Endodermal cell (in vitro differentiated cells): ENCODE measurements at regions not wholly inside any gene's neighbourhood (a gene's known extent, or its start where the extent isn't known, plus 50 kb on each side); places are given as distances from the start of the nearest gene placed in this dataset.

ENCODE experiments used
- DNase-seq: peaks from one replicate; pipeline ENCODE4 v3.0.0-alpha.2; 2017
- H3K27ac ChIP-seq: 2 replicates; pipeline ENCODE4 v1.5.1; 2013; ENCODE audit warnings: mild to moderate bottlenecking, low read depth, low read length, moderate library complexity
- H3K27me3 ChIP-seq: 2 replicates; pipeline ENCODE4 v1.6.1; 2013; ENCODE audit warnings: mild to moderate bottlenecking, low read length, moderate library complexity; ENCODE audit not compliant: insufficient read depth, control insufficient read depth, poor library complexity, severe bottlenecking
- H3K36me3 ChIP-seq: 2 replicates; pipeline ENCODE4 v1.7.0; 2013; ENCODE audit warnings: mild to moderate bottlenecking, low read length, moderate library complexity; ENCODE audit not compliant: control insufficient read depth, insufficient read depth
- H3K4me1 ChIP-seq: one replicate; pipeline ENCODE4 v1.7.0; 2013; ENCODE audit warnings: low read length; ENCODE audit not compliant: control insufficient read depth, insufficient read depth
- H3K4me3 ChIP-seq: 2 replicates; pipeline ENCODE4 v1.5.1; 2013; ENCODE audit warnings: mild to moderate bottlenecking, low read length, moderate library complexity
- H3K9ac ChIP-seq: 2 replicates; pipeline ENCODE4 v1.6.1; 2013; ENCODE audit warnings: mild to moderate bottlenecking, low read length, moderate library complexity; ENCODE audit not compliant: poor library complexity, severe bottlenecking; ENCODE audit errors: extremely low read depth
- H3K9me3 ChIP-seq: 2 replicates; pipeline ENCODE4 v1.6.1; 2013; ENCODE audit warnings: mild to moderate bottlenecking, low read length, moderate library complexity; ENCODE audit not compliant: control insufficient read depth
- H3K27ac Mint-ChIP-seq: 2 replicates; pipeline ENCODE4 v1.8.0; 2020; ENCODE audit warnings: mixed read lengths
- H3K27me3 Mint-ChIP-seq: 2 replicates; pipeline ENCODE4 v1.8.0; 2021; ENCODE audit warnings: mild to moderate bottlenecking, mixed read lengths; ENCODE audit not compliant: insufficient read depth
- H3K36me3 Mint-ChIP-seq: 2 replicates; pipeline ENCODE4 v1.8.0; 2020; ENCODE audit warnings: low read depth, mixed read lengths
- H3K4me1 Mint-ChIP-seq: 2 replicates; pipeline ENCODE4 v1.8.0; 2020; ENCODE audit warnings: mixed read lengths
- H3K4me3 Mint-ChIP-seq: 2 replicates; pipeline ENCODE4 v1.8.0; 2020; ENCODE audit warnings: mild to moderate bottlenecking, moderate library complexity, mixed read lengths
- H3K9me3 Mint-ChIP-seq: 2 replicates; pipeline ENCODE4 v1.8.0; 2020; ENCODE audit warnings: mild to moderate bottlenecking, mixed read lengths
- WGBS, 2 experiments: methylation state at CpG; one replicate each; pipeline versions ENCODE4 v1.1.5 to v1.1.7; 2013; ENCODE audit warnings: missing lambda C conversion rate in 2 of 2, mixed read lengths in 1 of 2; ENCODE audit not compliant: insufficient coverage in 1 of 2, insufficient read length in 1 of 2; 5-methylcytosine and 5-hydroxymethylcytosine counted together
- TF ChIP-seq, protein P1 (sequence below): fragments of 200-600 bp; sonication (generic); conservative IDR thresholded peaks from 2 replicates; pipeline ENCODE4 v1.5.0; 2021; ENCODE audit warnings: antibody characterized with exemption, mild to moderate bottlenecking

DNA sequence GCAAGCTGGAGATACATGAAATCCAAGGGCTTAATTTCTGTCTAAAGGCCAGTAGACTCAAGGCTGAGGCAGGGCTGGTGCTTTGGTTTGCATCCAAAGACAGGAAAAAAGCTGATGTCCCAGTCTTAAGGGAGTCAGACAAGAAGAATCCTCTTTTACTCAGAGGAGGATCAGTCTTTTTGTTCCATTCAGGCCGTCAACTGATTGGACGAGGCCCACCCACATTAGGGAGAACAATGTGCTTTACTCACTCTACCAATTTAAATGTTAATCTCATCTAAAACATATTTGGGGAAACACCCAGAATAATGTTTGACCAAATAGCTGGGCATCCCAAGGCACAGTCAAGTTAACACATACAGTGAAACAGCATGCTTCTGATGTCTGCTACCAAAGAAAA lies 388.5 kb upstream of the CHRM2 start:
- H3K27ac ChIP-seq: no peak overlapping the region
- no peaks in the 10 kb centered on the region for H3K27me3 ChIP-seq
- no peaks in the 10 kb centered on the region for H3K36me3 ChIP-seq
- H3K4me1 ChIP-seq: no peaks in the 10 kb centered on the region
- peaks cover 7% of the 10 kb centered on the region for H3K4me1 Mint-ChIP-seq
- H3K9me3 ChIP-seq: no peaks in the 10 kb centered on the region
- no peak overlapping the region for H3K4me3 Mint-ChIP-seq
- no peak overlapping the region for H3K27ac Mint-ChIP-seq
- H3K4me3 ChIP-seq: no peak overlapping the region
- H3K9ac ChIP-seq: no peak overlapping the region
- WGBS, 2 experiments: 50% methylated on average over 2 of the region's 2 CpGs; no CpG with 5 or more reads in 1 of the 2 experiments
- no peak for DNase-seq
- TF ChIP-seq, protein P1, sequence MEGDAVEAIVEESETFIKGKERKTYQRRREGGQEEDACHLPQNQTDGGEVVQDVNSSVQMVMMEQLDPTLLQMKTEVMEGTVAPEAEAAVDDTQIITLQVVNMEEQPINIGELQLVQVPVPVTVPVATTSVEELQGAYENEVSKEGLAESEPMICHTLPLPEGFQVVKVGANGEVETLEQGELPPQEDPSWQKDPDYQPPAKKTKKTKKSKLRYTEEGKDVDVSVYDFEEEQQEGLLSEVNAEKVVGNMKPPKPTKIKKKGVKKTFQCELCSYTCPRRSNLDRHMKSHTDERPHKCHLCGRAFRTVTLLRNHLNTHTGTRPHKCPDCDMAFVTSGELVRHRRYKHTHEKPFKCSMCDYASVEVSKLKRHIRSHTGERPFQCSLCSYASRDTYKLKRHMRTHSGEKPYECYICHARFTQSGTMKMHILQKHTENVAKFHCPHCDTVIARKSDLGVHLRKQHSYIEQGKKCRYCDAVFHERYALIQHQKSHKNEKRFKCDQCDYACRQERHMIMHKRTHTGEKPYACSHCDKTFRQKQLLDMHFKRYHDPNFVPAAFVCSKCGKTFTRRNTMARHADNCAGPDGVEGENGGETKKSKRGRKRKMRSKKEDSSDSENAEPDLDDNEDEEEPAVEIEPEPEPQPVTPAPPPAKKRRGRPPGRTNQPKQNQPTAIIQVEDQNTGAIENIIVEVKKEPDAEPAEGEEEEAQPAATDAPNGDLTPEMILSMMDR: no peak
- no peaks in the 10 kb centered on the region for H3K36me3 Mint-ChIP-seq
- H3K9me3 Mint-ChIP-seq: no peaks in the 10 kb centered on the region
- no peaks in the 10 kb centered on the region for H3K27me3 Mint-ChIP-seq

GRCh38 chr7:136470179-136470578 lies 398.3 kb upstream of the CHRM2 start:
- peaks cover 32% of the 10 kb centered on the region for H3K9me3 Mint-ChIP-seq

DNA sequence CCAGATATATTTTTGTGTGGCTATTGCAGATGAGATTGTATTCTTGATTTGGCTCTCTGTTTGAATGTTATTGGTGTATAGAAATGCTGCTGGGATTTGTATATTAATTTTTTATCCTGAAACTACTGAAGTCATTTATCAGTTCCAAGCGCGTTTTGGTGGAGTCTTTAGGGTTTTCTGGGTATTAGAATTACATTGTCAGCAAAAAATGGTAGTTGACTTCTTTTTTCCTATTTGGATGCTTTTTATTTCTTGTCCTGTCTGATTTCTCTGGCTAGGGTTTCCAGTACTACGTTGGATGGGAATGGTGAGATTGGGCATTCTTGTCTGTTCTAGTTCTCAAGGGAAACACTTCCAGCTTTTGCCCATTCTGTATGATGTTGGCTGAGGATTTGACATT lies 415.5 kb upstream of the CHRM2 start:
- Mint-ChIP-seq H3K27me3 (no peaks in the 10 kb centered on the region), H3K4me3 (no peak overlapping the region), H3K27ac (no peak overlapping the region), H3K36me3 (no peaks in the 10 kb centered on the region), H3K4me1 (peaks cover 6% of the 10 kb centered on the region), H3K9me3 (peaks cover 7% of the 10 kb centered on the region)
- Histone ChIP-seq H3K36me3 (no peaks in the 10 kb centered on the region), H3K4me1 (peaks cover 4% of the 10 kb centered on the region), H3K9ac (no peak overlapping the region), H3K27me3 (no peaks in the 10 kb centered on the region), H3K9me3 (no peaks in the 10 kb centered on the region), H3K27ac (no peak overlapping the region), H3K4me3 (no peak overlapping the region)
- TF ChIP-seq, protein P1: no peak
- DNase-seq: no peak
- WGBS, 2 experiments: 89 to 100% methylated on average over 2 to 3 of the region's 3 CpGs

More at GRCh38 chr7:136470179-136470578, 398.3 kb upstream of the CHRM2 start:
- H3K27ac Mint-ChIP-seq: no peak overlapping the region
- H3K36me3 Mint-ChIP-seq: no peaks in the 10 kb centered on the region
- Histone ChIP-seq H3K4me3 (no peak overlapping the region), H3K9me3 (peaks cover 21% of the 10 kb centered on the region), H3K27me3 (no peaks in the 10 kb centered on the region), H3K4me1 (no peaks in the 10 kb centered on the region), H3K27ac (no peak overlapping the region), H3K36me3 (no peaks in the 10 kb centered on the region), H3K9ac (no peak overlapping the region)
- 90% methylated on average over 1 of the region's 1 CpG; no CpG with 5 or more reads in 1 of the 2 experiments for WGBS, 2 experiments
- TF ChIP-seq, protein P1: no peak
- H3K4me1 Mint-ChIP-seq: no peaks in the 10 kb centered on the region
- no peak overlapping the region for H3K4me3 Mint-ChIP-seq
- H3K27me3 Mint-ChIP-seq: no peaks in the 10 kb centered on the region
- DNase-seq: no peak
